ENCODE measurements at regions not wholly inside any gene's neighbourhood (a gene's known extent, or its start where the extent isn't known, plus 50 kb on each side); places are given as distances from the start of the nearest gene placed in this dataset.
A peak's percentile ranks its signal among the peaks of the same experiment; 100 is the strongest.

GRCh38 chr4:153152501-153153338 lies 51.5 kb upstream of the TRIM2 start:
- peak overlapping the region; percentile 99 for H3K4me2 ChIP-seq
- no peaks in the 10 kb centered on the region for H3K9me2 ChIP-seq (ENCODE audit: insufficient read depth)
- no TSS peak for BruUV-seq (replicated peaks)
- H3K9me3 ChIP-seq (ENCODE audit: insufficient read depth, low read depth): no peaks in the 10 kb centered on the region
- ChIA-PET CTCF (no interaction called here), POLR2A (ENCODE audit: unreplicated experiment) (interaction anchor here (0.6 to 0.9 kb wide), 3 partner anchors 71 to 250 kb away, joined by 4 to 5 read pairs (median 4); no protein-coding TSS in a partner anchor)
- peak overlapping the region; percentile 77 for H3K4me3 ChIP-seq
- H3K36me3 ChIP-seq (ENCODE audit: low read depth): no peaks in the 10 kb centered on the region
- H3F3A ChIP-seq (ENCODE audit: insufficient read depth, low read depth): peaks cover 5% of the 10 kb centered on the region; the same call in 1 of the 2 replicates
- no peaks in the 10 kb centered on the region for H3K79me2 ChIP-seq (ENCODE audit: low read depth)
- peak overlapping the region; percentile 88 for H2AFZ ChIP-seq
- no peaks in the 10 kb centered on the region for H3K27me3 ChIP-seq (ENCODE audit: insufficient read depth, low read depth)
- TF ChIP-seq EZH2 (IDR thresholded peaks at IDR 0.05; ENCODE audit: low read depth): no peak
- TF ChIP-seq CTCF (conservative IDR thresholded peaks at IDR 0.05): no peak
- peaks cover 15% of the 10 kb centered on the region for H3K4me1 ChIP-seq (replicated peaks; ENCODE audit: insufficient read depth)
- no peaks in the 10 kb centered on the region for H4K20me1 ChIP-seq (ENCODE audit: insufficient read depth)
- peak in 1 of 2 experiments; percentile 50 for DNase-seq
- intact Hi-C loops (cut with micrococcal nuclease; ENCODE audit: unreplicated experiment): loop anchor here (2.0 kb wide), 1 partner anchor 52 kb away; the partner anchor contains the start of gene TRIM2
- no peak overlapping the region for H3K27ac ChIP-seq

GRCh38 chr4:153153339-153153871 lies 50.8 kb upstream of the TRIM2 start:
- H3K4me2 ChIP-seq: peak overlapping the region; percentile 99
- intact Hi-C loops (cut with micrococcal nuclease; ENCODE audit: unreplicated experiment): loop anchor here (2.0 kb wide), 1 partner anchor 51 kb away; the partner anchor contains the start of gene TRIM2
- no peaks in the 10 kb centered on the region for H3K9me3 ChIP-seq (ENCODE audit: insufficient read depth, low read depth)
- no peaks in the 10 kb centered on the region for H3K79me2 ChIP-seq (ENCODE audit: low read depth)
- H3K9me2 ChIP-seq (ENCODE audit: insufficient read depth): no peaks in the 10 kb centered on the region
- BruUV-seq (replicated peaks): no TSS peak
- H3K4me1 ChIP-seq (replicated peaks; ENCODE audit: insufficient read depth): peaks cover 15% of the 10 kb centered on the region
- H3K36me3 ChIP-seq (ENCODE audit: low read depth): no peaks in the 10 kb centered on the region
- peaks cover 5% of the 10 kb centered on the region; the same call in 1 of the 2 replicates for H3F3A ChIP-seq (ENCODE audit: insufficient read depth, low read depth)
- POLR2A ChIA-PET (ENCODE audit: unreplicated experiment): no interaction called here
- peak overlapping the region; percentile 77 for H3K4me3 ChIP-seq
- peak; percentile 36 to 63 for DNase-seq
- CTCF ChIA-PET: no interaction called here
- no peaks in the 10 kb centered on the region for H4K20me1 ChIP-seq (ENCODE audit: insufficient read depth)
- no peaks in the 10 kb centered on the region for H3K27me3 ChIP-seq (ENCODE audit: insufficient read depth, low read depth)
- no peak overlapping the region; the same call in 1 of the 2 replicates for H3K27ac ChIP-seq
- peak overlapping the region; percentile 88 for H2AFZ ChIP-seq
- TF ChIP-seq EZH2 (IDR thresholded peaks at IDR 0.05; ENCODE audit: low read depth) (no peak), CTCF (conservative IDR thresholded peaks at IDR 0.05) (no peak)

- Histone ChIP-seq H3F3A (ENCODE audit: insufficient read depth, low read depth) (peaks cover 5% of the 10 kb centered on the region; the same call in 1 of the 2 replicates), H3K9me3 (ENCODE audit: insufficient read depth, low read depth) (no peaks in the 10 kb centered on the region), H3K9me2 (ENCODE audit: insufficient read depth) (no peaks in the 10 kb centered on the region), H3K27me3 (ENCODE audit: insufficient read depth, low read depth) (no peaks in the 10 kb centered on the region), H3K4me2 (peak overlapping the region; percentile 99), H4K20me1 (ENCODE audit: insufficient read depth) (no peaks in the 10 kb centered on the region), H3K4me1 (replicated peaks; ENCODE audit: insufficient read depth) (peaks cover 15% of the 10 kb centered on the region), H3K4me3 (peak overlapping the region; percentile 77), H2AFZ (peak overlapping the region; percentile 88), H3K36me3 (ENCODE audit: low read depth) (no peaks in the 10 kb centered on the region), H3K27ac (no peak overlapping the region), H3K79me2 (ENCODE audit: low read depth) (no peaks in the 10 kb centered on the region)
- TF ChIP-seq EZH2 (IDR thresholded peaks at IDR 0.05; ENCODE audit: low read depth): no peak
- no peak for TF ChIP-seq CTCF (conservative IDR thresholded peaks at IDR 0.05)
- BruUV-seq (replicated peaks): no TSS peak
- POLR2A ChIA-PET (ENCODE audit: unreplicated experiment): interaction anchor here (0.6 kb wide), 1 partner anchor 23 kb away, joined by 10 read pairs; no protein-coding TSS in a partner anchor
- intact Hi-C loops (cut with micrococcal nuclease; ENCODE audit: unreplicated experiment): no loop called here
- CTCF ChIA-PET: no interaction called here
- peak; percentile 26 to 65 for DNase-seq
Measured at GRCh38 chr4:153154007-153154975, 50.0 kb upstream of the TRIM2 start.

Data from PC-9 (cell line).